HG03135 (cell line): ENCODE measurements at regions not wholly inside any gene's neighbourhood (a gene's known extent, or its start where the extent isn't known, plus 50 kb on each side); places are given as distances from the start of the nearest gene placed in this dataset.

Source experiments
- ATAC-seq: cut with Tn5 transposase; IDR thresholded peaks from one replicate; pipeline ENCODE4 v1.9.1; 2021; ENCODE audit warnings: mild to moderate bottlenecking, moderate library complexity; ENCODE audit not compliant: unreplicated experiment

- ATAC-seq, result no peak
Measured at GRCh38 chr6:105779110-105779509, 307.0 kb upstream of the PRDM1 start.

DNA sequence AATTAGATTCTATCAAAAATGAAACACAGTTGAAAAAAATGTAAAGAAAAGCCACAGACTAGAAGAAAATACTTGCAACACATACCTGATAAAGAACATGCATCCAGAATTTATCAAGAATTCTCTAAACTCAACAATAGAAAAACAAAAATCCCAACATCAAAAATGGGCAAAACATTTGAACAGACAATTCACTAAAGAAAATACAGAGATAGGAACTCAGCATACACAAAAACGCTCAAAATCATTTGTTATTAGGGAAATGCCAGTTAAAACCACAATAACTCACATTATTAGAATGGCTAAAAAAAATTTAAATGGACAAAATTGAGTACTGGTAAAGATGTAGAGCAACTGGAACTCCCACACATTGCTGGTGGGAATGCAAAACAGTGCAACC is 311.0 kb upstream of the PRDM1 start:
- no peak for ATAC-seq

- ATAC-seq, result no peak
Measured at GRCh38 chr6:105774247-105774646, 311.9 kb upstream of the PRDM1 start.

- ATAC-seq, result no peak
Measured at GRCh38 chr6:105771313-105771970, 314.7 kb upstream of the PRDM1 start.

DNA sequence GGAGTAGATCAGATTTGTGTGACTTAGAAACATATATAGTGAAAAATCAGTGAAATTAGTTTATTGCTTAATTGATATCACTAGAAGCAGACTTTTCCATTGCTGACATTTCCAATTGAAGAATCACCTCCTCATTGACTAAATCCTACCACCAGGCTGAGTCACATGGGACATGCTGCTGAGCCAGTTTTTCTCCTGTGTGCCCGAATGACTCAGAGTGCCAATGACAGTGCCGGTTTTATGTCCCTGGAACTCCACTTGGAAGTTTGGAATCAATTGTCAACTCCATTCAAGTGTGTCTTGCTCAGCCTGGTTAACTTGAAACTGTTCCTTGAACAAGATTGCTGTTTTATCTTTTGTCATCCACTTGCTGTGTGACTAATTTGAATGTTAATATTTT is 316.1 kb upstream of the PRDM1 start:
- ATAC-seq, result no peak

GRCh38 chr6:105769197-105769596 is 316.9 kb upstream of the PRDM1 start:
- ATAC-seq, result no peak

- ATAC-seq, result no peak
Measured at GRCh38 chr6:105767541-105767940, 318.6 kb upstream of the PRDM1 start.

- no peak for ATAC-seq
Measured at GRCh38 chr6:105765239-105765638, 320.9 kb upstream of the PRDM1 start.

DNA sequence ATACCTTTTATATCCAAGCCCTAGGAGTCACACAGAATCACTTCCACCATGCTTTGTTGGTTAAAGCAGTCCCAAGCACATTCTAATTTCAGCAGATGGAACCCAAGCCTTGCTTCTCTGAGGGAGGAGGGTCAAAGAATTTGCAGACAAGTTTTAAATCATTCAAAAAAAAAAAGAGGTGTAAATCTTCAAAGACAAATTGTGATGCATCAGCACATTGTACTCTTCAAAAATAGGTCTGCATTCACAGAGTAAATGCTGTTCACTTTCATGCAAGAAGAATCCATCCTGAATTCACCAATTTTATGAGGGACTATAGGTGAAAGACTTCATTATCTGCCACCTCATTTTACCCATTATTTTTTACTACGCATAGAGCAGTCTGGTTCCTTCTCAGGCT is 321.8 kb upstream of the PRDM1 start:
- no peak for ATAC-seq

- no peak for ATAC-seq
Measured at GRCh38 chr6:105763866-105764265, 322.3 kb upstream of the PRDM1 start.

GRCh38 chr6:105760746-105761145 is 325.4 kb upstream of the PRDM1 start:
- no peak for ATAC-seq

- no peak for ATAC-seq
Measured at GRCh38 chr6:105759946-105760345, 326.2 kb upstream of the PRDM1 start.

DNA sequence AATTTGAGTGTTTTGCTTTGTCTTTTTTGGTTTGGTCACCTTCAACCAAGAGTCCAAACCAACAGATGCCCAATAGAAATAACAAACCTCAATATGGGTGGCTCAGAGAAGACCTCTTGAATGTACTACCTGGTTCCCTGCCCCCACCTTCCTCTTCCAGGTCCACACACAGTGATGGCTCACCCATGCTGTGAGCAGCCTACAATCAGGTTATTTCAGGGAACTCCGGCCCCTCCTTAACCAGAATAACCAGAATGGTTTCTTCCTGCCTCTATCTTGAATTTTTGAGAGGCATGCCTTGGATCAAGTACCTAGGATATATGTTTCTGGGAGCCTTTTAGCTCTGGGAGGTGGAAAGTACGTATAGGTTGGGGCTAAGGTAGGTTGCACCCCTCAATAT is 327.1 kb upstream of the PRDM1 start:
- ATAC-seq, result no peak

DNA sequence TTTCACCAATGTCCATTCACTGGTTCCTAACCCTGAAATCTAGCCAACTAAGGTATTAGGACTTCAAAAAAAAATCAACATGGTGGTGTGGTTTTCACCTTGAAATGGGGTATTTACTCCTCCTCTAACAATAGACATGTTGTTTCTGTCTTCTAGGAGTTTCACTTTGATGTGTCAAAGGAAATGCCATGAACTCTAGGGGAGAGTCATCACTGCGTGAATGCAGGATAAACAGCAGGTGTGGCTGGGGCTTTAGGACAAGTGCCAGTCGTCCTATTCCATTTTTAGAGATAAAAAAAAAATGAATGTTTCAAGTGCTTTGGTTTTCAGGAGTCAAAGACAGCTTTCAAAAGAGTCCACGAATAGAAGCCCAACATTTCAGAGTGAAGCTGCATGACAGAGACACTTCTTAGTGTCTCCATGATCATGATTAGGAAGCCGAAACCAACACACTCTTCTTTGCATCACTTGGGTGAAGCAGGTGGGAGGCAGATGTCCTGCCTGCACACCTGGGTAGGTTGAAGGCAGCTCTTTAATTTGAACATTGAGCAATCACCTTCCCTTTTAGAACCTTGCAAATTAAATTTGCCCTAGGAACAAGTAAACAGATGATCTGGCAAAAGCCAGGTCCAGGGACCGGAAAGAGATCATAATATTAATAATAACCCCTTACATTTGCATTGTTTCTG is 328.5 kb upstream of the PRDM1 start:
- peak; percentile 89 for ATAC-seq

- no peak for ATAC-seq
Measured at GRCh38 chr6:105755885-105756284, 330.3 kb upstream of the PRDM1 start.

- ATAC-seq, result no peak
Measured at GRCh38 chr6:105753620-105754211, 332.4 kb upstream of the PRDM1 start.

GRCh38 chr6:105753207-105753606 is 332.9 kb upstream of the PRDM1 start:
- no peak for ATAC-seq

- ATAC-seq, result no peak
Measured at GRCh38 chr6:105750089-105750488, 336.0 kb upstream of the PRDM1 start.

DNA sequence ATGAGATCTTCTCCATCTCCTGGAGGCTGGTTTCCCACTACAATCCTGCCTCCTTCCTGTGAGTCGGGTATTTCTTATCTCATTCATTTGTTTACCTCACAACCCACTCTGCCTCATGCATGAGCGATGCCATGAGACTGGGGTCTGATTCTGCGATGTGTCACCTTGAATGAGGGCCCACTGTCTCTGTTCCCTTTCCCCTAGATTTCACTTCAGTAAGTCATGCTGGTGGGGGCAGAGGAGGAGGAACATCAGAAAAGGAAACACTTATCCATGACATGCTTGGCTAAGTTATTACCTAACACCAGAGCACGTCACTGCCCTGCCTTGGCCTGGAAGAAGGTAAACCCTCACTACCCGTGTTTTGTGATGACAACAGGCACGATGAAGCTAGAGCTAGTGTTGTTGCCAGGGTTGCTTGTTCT is 337.4 kb upstream of the PRDM1 start:
- ATAC-seq, result no peak

- no peak for ATAC-seq
Measured at GRCh38 chr6:105747823-105748405, 338.2 kb upstream of the PRDM1 start.

GRCh38 chr6:105746509-105746908 is 339.6 kb upstream of the PRDM1 start:
- ATAC-seq, result no peak

DNA sequence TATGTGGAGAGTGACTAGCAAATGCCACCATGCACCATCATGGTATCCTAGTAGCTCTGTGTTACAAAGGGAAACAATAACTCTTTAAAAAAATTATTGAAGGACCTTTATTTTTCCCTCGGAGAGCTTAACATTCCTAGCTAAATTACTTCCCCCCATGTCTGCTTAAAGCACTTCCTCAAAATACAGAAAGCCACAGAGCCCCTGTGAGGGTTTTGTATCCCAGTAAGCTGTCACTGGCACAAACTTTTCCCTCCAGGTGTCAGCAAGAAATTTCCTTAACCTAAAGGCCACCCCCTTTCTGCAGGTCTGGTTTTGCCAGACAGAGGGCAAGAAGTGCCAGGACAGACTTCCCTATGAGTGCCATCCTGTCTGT is 340.0 kb upstream of the PRDM1 start:
- no peak for ATAC-seq
